A673 (cell line): ENCODE measurements at regions not wholly inside any gene's neighbourhood (a gene's known extent, or its start where the extent isn't known, plus 50 kb on each side); places are given as distances from the start of the nearest gene placed in this dataset.

Source experiments
- BruUV-seq: library from RNA; stranded (reverse); fragments of 400-500 nt; replicated peaks from 2 replicates; lab custom pipeline; 2021; lab: Mats Ljungman, UMichigan
- CTCF ChIA-PET: fragments of 300-600 bp; sonication (Branson Sonifier 250); formaldehyde crosslinking; loops from one replicate; lab custom pipeline; 2022; ENCODE audit warnings: antibody characterized with exemption; lab: Charles Lee
- POLR2A ChIA-PET: fragments of 300-600 bp; sonication (Branson Sonifier 250); formaldehyde crosslinking; loops from one replicate; lab custom pipeline; 2022; ENCODE audit warnings: antibody characterized with exemption; ENCODE audit not compliant: low non-redundant PET; lab: Charles Lee
- DNase-seq: peaks from one replicate; pipeline ENCODE4 v3.0.0-alpha.2; 2015; ENCODE audit warnings: low spot score
- H3K27ac ChIP-seq: fragments of 200-600 bp; sonication (generic); 2 replicates; pipeline ENCODE4 v1.5.1; 2016; ENCODE audit warnings: mixed run types, low read depth, mild to moderate bottlenecking, mixed read lengths, antibody characterized with exemption, low read length; ENCODE audit not compliant: poor library complexity, severe bottlenecking
- H3K27me3 ChIP-seq: fragments of 200-600 bp; sonication (generic); replicated peaks from 2 replicates; pipeline ENCODE4 v1.6.1; 2017; ENCODE audit warnings: mixed run types, low read depth, mild to moderate bottlenecking, mixed read lengths, antibody characterized with exemption, low read length; ENCODE audit not compliant: insufficient read depth, poor library complexity
- H3K36me3 ChIP-seq: fragments of 200-600 bp; sonication (generic); 2 replicates; pipeline ENCODE4 v1.6.1; 2016; ENCODE audit warnings: mixed run types, mild to moderate bottlenecking, mixed read lengths, antibody characterized with exemption, low read length; ENCODE audit not compliant: insufficient read depth, poor library complexity, severe bottlenecking
- H3K4me1 ChIP-seq: fragments of 200-600 bp; sonication (generic); 2 replicates; pipeline ENCODE4 v1.6.1; 2017; ENCODE audit warnings: mixed run types, mild to moderate bottlenecking, mixed read lengths, antibody characterized with exemption, low read length; ENCODE audit not compliant: insufficient read depth, poor library complexity, severe bottlenecking
- H3K4me3 ChIP-seq: fragments of 200-600 bp; sonication (generic); 2 replicates; pipeline ENCODE4 v1.5.1; 2016; ENCODE audit warnings: low read depth, mixed run types, mild to moderate bottlenecking, mixed read lengths, low read length; ENCODE audit not compliant: poor library complexity, severe bottlenecking
- H3K9me3 ChIP-seq: fragments of 200-600 bp; sonication (generic); 2 replicates; pipeline ENCODE4 v1.6.1; 2016; ENCODE audit warnings: mixed run types, low read depth, mild to moderate bottlenecking, mixed read lengths, antibody characterized with exemption, low read length; ENCODE audit not compliant: poor library complexity, severe bottlenecking
- EZH2 ChIP-seq: fragments of 200-600 bp; sonication (generic); IDR thresholded peaks from 2 replicates; pipeline ENCODE4 v1.6.1; 2017; ENCODE audit warnings: borderline replicate concordance, low read depth, mild to moderate bottlenecking, mixed read lengths, antibody characterized with exemption, low read length; ENCODE audit not compliant: poor library complexity, severe bottlenecking
- intact Hi-C: fragments of 100-400 bp; cut with micrococcal nuclease; formaldehyde crosslinking; loops from one replicate; pipeline ENCODE4 v1.10.0; 2022; ENCODE audit not compliant: unreplicated experiment
- TF ChIP-seq, protein P1 (sequence below): fragments of 300-800, 200-600 bp; sonication (generic); conservative IDR thresholded peaks from 2 replicates; pipeline ENCODE4 v1.5.1; 2017; ENCODE audit warnings: low read depth, mild to moderate bottlenecking, antibody characterized with exemption, low read length, moderate library complexity, mixed read lengths

GRCh38 chr20:58579819-58580473, 64.7 kb upstream of the APCDD1L start:
- no peaks in the 10 kb centered on the region for H3K4me1 ChIP-seq
- H3K27me3 ChIP-seq = no peaks in the 10 kb centered on the region
- POLR2A ChIA-PET = interaction anchor here (0.6 kb wide), 1 partner anchor 307 kb away, joined by 4 read pairs; no protein-coding TSS in a partner anchor
- no peaks in the 10 kb centered on the region for H3K9me3 ChIP-seq
- H3K27ac ChIP-seq = no peak overlapping the region
- CTCF ChIA-PET = no interaction called here
- intact Hi-C loops = no loop called here
- no peaks in the 10 kb centered on the region for H3K36me3 ChIP-seq
- TF ChIP-seq EZH2 = no peak
- TF ChIP-seq, protein P1, sequence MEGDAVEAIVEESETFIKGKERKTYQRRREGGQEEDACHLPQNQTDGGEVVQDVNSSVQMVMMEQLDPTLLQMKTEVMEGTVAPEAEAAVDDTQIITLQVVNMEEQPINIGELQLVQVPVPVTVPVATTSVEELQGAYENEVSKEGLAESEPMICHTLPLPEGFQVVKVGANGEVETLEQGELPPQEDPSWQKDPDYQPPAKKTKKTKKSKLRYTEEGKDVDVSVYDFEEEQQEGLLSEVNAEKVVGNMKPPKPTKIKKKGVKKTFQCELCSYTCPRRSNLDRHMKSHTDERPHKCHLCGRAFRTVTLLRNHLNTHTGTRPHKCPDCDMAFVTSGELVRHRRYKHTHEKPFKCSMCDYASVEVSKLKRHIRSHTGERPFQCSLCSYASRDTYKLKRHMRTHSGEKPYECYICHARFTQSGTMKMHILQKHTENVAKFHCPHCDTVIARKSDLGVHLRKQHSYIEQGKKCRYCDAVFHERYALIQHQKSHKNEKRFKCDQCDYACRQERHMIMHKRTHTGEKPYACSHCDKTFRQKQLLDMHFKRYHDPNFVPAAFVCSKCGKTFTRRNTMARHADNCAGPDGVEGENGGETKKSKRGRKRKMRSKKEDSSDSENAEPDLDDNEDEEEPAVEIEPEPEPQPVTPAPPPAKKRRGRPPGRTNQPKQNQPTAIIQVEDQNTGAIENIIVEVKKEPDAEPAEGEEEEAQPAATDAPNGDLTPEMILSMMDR = no peak
- no TSS peak for BruUV-seq
- no peak overlapping the region for H3K4me3 ChIP-seq
- no peak for DNase-seq

DNA sequence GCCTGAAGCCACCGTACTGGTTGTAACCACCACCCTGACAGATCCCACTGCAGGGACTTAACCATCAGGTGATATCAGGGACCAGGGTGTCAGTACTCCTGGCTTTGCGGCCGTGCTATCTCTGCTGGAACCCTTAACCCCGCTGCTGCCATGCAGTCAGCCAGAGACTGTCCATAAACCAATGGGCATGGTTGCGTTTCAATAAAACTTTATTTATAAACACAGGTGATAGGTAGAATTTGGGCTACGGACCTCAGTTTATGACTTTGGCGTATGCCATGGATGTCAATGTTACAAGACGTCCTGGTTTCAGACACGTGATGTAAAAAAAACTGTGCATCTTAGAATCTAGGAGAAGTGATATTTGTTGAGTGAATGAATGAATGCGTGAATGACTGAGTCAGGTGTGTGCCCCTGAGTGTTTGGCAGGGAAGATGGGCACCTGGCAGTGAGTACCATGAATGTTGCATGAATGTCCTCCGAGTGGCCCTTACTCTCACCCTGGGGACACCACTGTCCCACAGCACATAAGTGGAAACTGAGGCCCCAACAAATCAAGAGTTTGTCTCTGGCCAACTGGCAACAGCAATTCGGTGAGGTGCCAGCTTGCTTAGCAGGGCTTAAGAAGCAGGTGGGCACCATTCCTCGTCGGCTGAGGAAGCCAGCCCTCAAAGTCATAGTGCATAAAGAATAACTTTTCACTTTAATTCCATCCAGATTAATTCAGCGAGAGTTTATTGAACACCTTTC, 64.0 kb upstream of the APCDD1L start:
- H3K36me3 ChIP-seq = no peaks in the 10 kb centered on the region
- intact Hi-C loops = no loop called here
- POLR2A ChIA-PET = no interaction called here

DNA sequence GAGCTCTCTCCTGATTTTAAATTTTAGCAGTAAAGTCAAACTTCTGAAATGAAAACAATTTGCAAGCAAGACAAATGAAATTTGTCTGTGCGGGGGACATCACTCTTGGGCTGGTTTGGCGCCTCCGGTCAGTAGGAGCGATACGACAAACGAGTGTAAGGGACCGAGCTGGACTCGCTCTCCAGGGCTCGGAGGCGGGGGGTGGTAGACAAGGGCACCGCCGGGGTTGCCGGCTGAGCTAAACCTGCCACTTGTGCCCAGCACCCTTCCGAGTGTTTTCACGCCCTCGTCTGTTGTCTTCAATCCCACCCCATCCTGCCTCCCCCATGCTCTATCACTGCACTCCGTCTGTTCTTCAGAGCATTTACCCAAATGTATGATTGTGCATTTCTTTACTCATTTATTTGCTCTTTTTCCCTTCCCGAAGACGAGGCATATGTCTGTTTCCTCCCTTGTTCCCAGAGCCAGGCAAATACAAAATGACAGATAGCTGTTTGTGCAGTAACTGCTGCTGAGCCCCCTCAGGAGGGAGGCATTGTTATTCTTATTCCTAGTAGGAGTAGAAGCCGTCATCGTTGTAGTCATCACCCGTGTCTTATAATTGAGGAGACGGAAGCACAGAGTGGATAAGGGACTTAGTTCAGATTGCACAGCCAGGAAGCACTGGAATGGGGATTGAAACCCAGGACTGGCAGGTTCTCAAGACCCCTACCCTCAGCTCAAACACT, 62.8 kb upstream of the APCDD1L start:
- Histone ChIP-seq H3K9me3 (no peaks in the 10 kb centered on the region), H3K27ac (no peak overlapping the region), H3K27me3 (no peaks in the 10 kb centered on the region), H3K4me3 (no peak overlapping the region), H3K36me3 (no peaks in the 10 kb centered on the region), H3K4me1 (no peaks in the 10 kb centered on the region)
- no peak for DNase-seq
- BruUV-seq = no TSS peak
- ChIA-PET CTCF (no interaction called here), POLR2A (no interaction called here)
- TF ChIP-seq, protein P1 = no peak
- TF ChIP-seq EZH2 = no peak
- intact Hi-C loops = no loop called here

More for the DNA sequence above, 64.0 kb upstream of the APCDD1L start:
- no peak for DNase-seq
- Histone ChIP-seq H3K4me3 (no peak overlapping the region), H3K27ac (no peak overlapping the region), H3K27me3 (no peaks in the 10 kb centered on the region), H3K4me1 (no peaks in the 10 kb centered on the region), H3K9me3 (no peaks in the 10 kb centered on the region)
- no peak for TF ChIP-seq EZH2
- TF ChIP-seq, protein P1 = no peak
- no TSS peak for BruUV-seq
- CTCF ChIA-PET = no interaction called here
